NCI-H1930 (cell line): ENCODE measurements at regions not wholly inside any gene's neighbourhood (a gene's known extent, or its start where the extent isn't known, plus 50 kb on each side); places are given as distances from the start of the nearest gene placed in this dataset.

Experiments used
- DNase-seq, 2 experiments: peaks; one replicate each; lab custom pipeline; 2025; lab: John Stamatoyannopoulos, UW

GRCh38 chr20:10724449-10725173 lies 50.8 kb upstream of the JAG1 start:
- DNase-seq, result no peak

- no peak for DNase-seq
These were observed 55.3 kb upstream of the JAG1 start for GRCh38 chr20:10728873-10729670.

GRCh38 chr20:10729785-10730184 lies 56.0 kb upstream of the JAG1 start:
- no peak for DNase-seq

GRCh38 chr20:10730629-10731183 lies 56.9 kb upstream of the JAG1 start:
- DNase-seq, result no peak

GRCh38 chr20:10731190-10731965 lies 57.6 kb upstream of the JAG1 start:
- no peak for DNase-seq

GRCh38 chr20:10733122-10733521 lies 59.3 kb upstream of the JAG1 start:
- no peak for DNase-seq

GRCh38 chr20:10735195-10735949 lies 61.6 kb upstream of the JAG1 start:
- no peak for DNase-seq

GRCh38 chr20:10739134-10739533 lies 65.3 kb upstream of the JAG1 start:
- DNase-seq, result no peak

- DNase-seq, result no peak
These were observed 65.8 kb upstream of the JAG1 start for GRCh38 chr20:10739566-10739965.

- DNase-seq, result no peak
These were observed 67.3 kb upstream of the JAG1 start for GRCh38 chr20:10741060-10741459.

- no peak for DNase-seq
These were observed 72.0 kb upstream of the JAG1 start for GRCh38 chr20:10745790-10746189.

- DNase-seq, result no peak
These were observed 73.2 kb upstream of the JAG1 start for GRCh38 chr20:10747019-10747418.

GRCh38 chr20:10749084-10749483 lies 75.3 kb upstream of the JAG1 start:
- DNase-seq, result no peak

GRCh38 chr20:10752206-10752605 lies 78.4 kb upstream of the JAG1 start:
- no peak for DNase-seq

- DNase-seq, result no peak
These were observed 81.0 kb upstream of the JAG1 start for GRCh38 chr20:10754824-10755223.

GRCh38 chr20:10758446-10758845 lies 84.6 kb upstream of the JAG1 start:
- no peak for DNase-seq

GRCh38 chr20:10761232-10761631 lies 87.4 kb upstream of the JAG1 start:
- DNase-seq, result no peak

- no peak for DNase-seq
These were observed 88.0 kb upstream of the JAG1 start for GRCh38 chr20:10761786-10762185.

GRCh38 chr20:10762216-10762615 lies 88.4 kb upstream of the JAG1 start:
- no peak for DNase-seq

- DNase-seq, result no peak
These were observed 89.3 kb upstream of the JAG1 start for GRCh38 chr20:10763112-10763511.

- no peak for DNase-seq
These were observed 95.9 kb upstream of the JAG1 start for GRCh38 chr20:10769700-10770099.

- DNase-seq, result no peak
These were observed 97.0 kb upstream of the JAG1 start for GRCh38 chr20:10770753-10771152.
